Stimulated activated CD8-positive, alpha-beta memory T cell treated with anti-CD3 and anti-CD28 coated beads, Interleukin-2, amount 100 ng/mL, for 48 hours (primary cell): ENCODE measurements at regions not wholly inside any gene's neighbourhood (a gene's known extent, or its start where the extent isn't known, plus 50 kb on each side); places are given as distances from the start of the nearest gene placed in this dataset.

Experiments used
- DNase-seq, 2 donors: peaks; one replicate each; pipeline ENCODE4 v3.0.0-alpha.2; 2020; ENCODE audit warnings: low read depth in 2 of 2

DNA sequence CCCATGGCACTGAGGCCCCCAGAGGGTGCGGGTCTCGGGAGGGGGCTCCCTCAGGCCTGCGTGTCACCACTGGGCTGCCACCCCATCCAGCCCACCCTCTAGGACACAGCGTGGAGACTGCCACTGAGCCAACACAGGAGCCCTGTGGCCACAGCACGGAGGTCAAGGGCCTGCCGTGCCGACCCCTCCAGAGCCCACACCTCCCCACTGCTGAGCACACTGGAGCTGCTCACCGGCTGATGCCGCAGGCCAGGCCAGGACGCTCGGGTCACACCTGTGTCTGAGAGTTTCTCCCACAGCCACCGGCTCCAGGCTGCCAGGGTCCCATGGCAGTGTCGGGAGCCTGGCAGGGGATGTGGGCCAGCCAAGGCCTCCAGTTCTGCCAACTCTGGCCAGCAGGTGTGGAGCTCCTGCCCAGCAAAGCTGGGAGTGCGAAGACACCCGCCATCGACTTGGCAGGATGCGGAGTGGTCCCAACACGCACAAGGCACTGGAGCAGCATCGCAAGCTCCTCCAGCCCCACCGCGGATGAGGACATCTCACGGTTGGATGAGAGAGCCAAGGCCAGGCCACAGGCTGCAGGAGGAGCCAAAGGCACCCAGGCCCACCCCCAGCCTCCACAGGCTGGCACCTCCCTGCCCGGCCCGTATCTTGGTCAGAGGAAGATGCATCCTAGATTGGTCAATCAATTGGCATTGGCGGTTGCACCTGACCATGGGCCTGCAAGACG lies 187.1 kb downstream of the BRD1 start:
- DNase-seq = no peak

- DNase-seq = no peak
Measured at GRCh38 chr22:49639956-49640355, 187.7 kb downstream of the BRD1 start.

DNA sequence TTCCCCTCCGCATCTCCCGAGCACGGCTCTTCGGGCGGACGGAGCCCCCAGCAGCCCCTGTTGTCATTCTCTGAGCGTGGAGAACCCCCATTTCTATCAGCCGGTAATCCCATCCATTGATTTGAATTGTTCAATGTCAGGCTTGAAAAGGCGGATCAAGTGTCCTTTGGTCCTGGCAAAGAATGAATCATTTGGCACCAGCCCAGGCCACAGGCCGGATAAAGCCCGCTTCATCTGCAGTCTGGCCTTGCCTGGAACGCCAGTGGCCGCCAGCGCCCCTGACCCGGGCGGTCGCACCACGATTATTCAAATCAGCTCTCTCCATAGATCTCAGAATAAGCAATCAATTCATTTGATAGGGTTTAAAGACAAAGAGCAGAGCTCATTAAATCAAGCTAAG lies 188.9 kb downstream of the BRD1 start:
- DNase-seq = no peak

- no peak for DNase-seq
Measured at GRCh38 chr22:49638001-49638400, 189.7 kb downstream of the BRD1 start.

GRCh38 chr22:49637255-49637760 lies 190.4 kb downstream of the BRD1 start:
- DNase-seq = no peak

GRCh38 chr22:49636649-49637048 lies 191.0 kb downstream of the BRD1 start:
- DNase-seq = no peak

DNA sequence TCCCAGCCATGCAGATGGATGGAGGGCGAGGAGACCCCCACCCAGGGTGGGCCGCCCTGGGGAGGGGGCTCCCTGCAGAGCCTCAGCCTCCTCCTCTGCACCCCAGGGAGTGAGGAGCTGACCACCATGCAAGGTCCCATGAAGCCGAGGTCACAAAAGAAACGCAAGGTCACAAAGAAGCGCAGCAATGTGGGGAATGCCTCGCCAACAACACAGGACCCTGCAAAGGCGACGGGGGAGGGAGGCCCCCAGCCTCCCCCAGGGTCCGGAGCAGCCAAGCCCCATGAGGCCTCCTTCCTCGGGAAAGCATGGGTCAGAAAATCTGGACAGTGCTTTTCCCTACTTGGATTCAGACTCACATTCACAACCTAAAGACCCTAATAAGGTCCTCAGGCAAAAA lies 191.5 kb downstream of the BRD1 start:
- no peak for DNase-seq

DNA sequence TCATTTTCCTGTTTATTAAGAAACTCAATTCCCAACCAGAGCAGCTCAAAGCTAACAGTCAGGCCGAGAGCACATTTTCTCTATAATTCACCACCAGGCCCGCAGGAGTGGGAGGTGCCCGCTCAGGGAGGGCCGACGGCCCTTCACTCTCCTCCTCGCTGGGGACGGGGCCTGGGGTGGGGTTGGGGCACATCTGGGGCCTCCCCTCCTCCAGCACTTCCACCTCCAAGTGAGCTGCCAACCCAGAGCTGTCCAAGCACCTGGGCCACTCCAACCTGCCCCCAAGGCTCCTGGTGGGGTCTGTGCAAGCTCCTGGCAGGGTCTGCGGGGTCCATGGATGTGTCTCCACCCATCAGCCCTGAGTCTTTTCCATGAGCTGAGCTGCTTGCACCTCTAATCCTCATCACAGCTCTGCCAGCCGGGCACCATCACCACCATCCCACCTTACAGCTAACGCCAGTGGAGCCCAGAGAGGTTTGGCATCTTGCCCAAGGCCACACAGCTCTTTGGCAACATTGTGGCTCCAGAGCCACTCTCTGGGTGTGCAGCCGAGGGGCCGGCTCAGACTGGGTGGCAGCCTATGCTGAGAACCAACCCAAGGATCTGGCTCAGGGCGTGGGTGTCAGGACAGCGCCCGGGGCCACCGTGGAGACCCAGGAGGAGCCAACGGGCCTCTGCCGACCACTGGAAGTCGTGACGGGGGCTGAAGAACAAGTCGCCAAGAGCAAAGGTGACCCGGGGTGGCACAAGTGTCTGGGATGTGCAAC lies 193.5 kb downstream of the BRD1 start:
- no peak for DNase-seq

GRCh38 chr22:49633010-49633324 lies 194.7 kb downstream of the BRD1 start:
- no peak for DNase-seq

DNA sequence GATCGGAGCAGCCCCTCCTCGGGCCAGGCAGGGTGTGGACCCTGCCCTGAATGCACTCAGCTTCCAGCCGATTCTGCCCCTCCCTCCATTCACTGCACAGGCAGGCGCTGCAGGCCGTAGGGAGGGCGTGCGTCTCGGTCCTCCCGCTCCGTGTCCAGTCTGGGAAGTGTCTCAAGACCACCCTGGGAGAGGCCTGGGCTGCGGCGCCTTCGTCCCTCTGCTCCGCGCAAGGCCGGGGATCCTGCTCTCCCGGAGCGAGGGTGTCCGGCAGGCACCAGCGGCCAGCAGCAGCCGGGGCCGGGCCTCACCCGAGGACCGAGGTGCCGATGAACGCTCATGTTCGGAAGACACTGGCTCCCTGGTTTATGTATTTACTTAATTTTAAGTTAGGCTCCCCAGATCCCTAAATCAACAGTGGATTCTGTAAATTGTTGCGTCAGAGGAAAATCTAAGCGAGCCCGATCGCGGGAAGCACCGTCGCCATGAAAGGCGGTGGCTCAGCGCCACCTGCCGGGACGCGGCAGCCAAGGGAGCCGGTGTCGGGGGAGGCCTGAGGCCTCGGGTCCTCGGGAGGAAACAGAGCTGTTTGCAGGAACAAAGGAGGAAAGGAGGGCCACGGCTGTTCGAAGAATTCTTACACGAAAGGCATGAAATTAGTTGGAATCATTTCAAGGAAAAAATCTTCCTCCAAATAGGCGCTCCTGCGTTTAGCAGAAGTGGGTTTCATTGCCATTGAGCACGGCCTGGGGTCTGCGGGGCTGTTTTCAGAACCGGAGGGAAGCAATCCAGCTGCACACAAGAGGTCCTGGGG lies 195.3 kb downstream of the BRD1 start:
- no peak for DNase-seq

GRCh38 chr22:49630448-49630946 lies 197.2 kb downstream of the BRD1 start:
- DNase-seq = no peak

DNA sequence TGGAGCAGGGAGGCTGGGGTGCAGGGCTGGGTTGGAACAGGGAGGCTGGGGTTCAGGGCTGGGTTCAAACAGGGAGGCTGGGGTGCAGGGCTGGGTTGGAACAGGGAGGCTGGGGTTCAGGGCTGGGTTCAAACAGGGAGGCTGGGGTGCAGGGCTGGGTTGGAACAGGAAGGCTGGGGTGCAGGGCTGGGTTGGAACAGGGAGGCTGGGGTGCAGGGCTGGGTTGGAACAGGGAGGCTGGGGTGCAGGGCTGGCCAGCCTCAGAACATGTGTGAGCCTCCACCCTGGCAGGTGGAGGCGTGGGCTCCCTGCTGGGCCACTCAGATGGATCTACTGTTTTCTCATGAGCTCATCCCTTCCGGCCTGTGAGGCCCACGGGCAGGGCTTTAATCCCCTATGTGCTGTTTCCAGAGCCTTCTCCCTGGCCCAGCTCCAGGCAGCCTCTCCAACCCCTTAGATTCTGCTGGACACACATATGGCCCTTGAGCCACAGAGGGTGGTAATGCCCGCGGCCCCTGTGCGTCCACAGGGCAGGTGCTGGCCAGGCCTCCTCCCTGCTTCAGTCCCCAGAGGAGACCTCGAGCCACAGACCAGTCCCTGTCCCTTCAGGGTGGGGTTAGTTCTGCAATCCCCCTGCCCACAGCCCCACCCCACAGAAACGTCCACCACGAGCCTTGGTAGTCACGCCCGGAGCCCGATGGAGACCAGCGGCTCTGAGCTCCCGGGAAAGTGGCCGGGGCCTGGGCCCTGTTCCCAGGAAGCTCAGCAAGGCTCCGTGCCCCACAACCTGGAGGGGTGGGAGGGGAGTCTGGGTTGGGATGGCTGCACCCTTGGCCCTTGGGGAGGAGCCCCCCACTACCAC lies 197.9 kb downstream of the BRD1 start:
- no peak for DNase-seq

GRCh38 chr22:49629261-49629570 lies 198.5 kb downstream of the BRD1 start:
- no peak for DNase-seq

- no peak for DNase-seq
Measured at GRCh38 chr22:49628391-49629260, 199.0 kb downstream of the BRD1 start.

DNA sequence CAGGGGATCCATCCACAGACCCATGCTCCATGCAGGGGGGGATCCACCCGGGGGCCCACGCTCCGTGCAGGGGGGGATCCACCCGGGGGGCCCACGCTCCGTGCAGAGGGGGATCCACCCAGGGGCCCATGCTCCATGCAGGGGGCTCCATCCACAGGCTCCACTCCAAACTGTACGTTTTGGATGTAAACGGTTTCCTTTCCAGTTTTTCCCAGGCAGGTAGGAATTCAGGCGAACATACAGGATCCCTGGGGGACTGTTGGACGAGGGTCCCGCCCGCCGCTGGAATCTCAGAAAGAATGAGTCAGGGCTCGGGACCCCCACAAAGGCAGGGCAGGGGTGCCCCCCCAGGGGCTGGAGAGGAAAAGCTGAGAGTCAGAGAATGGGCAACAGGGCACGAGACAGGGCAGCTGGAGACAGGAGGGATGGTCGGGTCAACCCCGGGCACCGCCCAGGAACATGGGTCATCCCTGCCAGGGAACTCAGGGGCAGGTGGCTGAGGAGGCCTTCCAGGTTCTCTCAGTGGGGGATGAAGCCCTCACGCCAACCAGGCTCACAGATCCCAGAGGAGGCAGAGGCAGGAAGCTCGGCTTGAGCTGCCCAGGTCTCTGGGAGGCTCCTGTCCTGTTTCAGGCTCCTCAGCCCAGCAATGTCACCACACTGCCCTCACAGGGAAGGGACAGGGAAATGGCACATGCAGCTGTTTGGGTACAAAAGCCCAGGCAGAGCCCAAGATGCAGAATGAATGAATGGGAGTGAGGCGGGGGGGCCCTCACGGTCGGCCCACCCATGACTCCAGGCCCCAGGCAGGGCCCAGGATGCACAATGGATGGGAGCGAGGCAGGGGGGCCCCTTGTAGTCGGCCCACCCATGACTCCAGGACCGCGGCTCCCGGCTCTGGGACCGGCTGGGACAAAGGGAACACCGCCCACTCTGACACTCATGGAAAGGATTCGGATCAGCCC lies 200.2 kb downstream of the BRD1 start:
- DNase-seq = no peak

- no peak for DNase-seq
Measured at GRCh38 chr22:49626361-49627216, 201.1 kb downstream of the BRD1 start.

- no peak for DNase-seq
Measured at GRCh38 chr22:49624421-49625177, 203.1 kb downstream of the BRD1 start.

GRCh38 chr22:49623715-49624114 lies 204.0 kb downstream of the BRD1 start:
- DNase-seq = no peak
